SHP77 (cell line): ENCODE measurements at regions not wholly inside any gene's neighbourhood (a gene's known extent, or its start where the extent isn't known, plus 50 kb on each side); places are given as distances from the start of the nearest gene placed in this dataset.

ENCODE experiments used
- DNase-seq, 2 experiments: peaks; one replicate each; lab custom pipeline; 2025; lab: John Stamatoyannopoulos, UW

- no peak for DNase-seq
Measured at GRCh38 chr6:166842607-166843006, 113.7 kb downstream of the RNASET2 start.

- DNase-seq, result no peak
Measured at GRCh38 chr6:166841216-166841615, 115.1 kb downstream of the RNASET2 start.

GRCh38 chr6:166839569-166839968 lies 116.8 kb downstream of the RNASET2 start:
- no peak for DNase-seq

- DNase-seq, result no peak
Measured at GRCh38 chr6:166838987-166839386, 117.4 kb downstream of the RNASET2 start.

GRCh38 chr6:166836785-166837718 lies 119.3 kb downstream of the RNASET2 start:
- no peak for DNase-seq

GRCh38 chr6:166834049-166834448 lies 122.3 kb downstream of the RNASET2 start:
- no peak for DNase-seq

GRCh38 chr6:166830891-166831363 lies 125.4 kb downstream of the RNASET2 start:
- no peak for DNase-seq

- DNase-seq, result no peak
Measured at GRCh38 chr6:166830185-166830890, 126.0 kb downstream of the RNASET2 start.

GRCh38 chr6:166826264-166826663 lies 130.1 kb downstream of the RNASET2 start:
- DNase-seq, result no peak

GRCh38 chr6:166825553-166826145 lies 130.7 kb downstream of the RNASET2 start:
- DNase-seq, result no peak

- no peak for DNase-seq
Measured at GRCh38 chr6:166824880-166825250, 131.5 kb downstream of the RNASET2 start.

- no peak for DNase-seq
Measured at GRCh38 chr6:166824146-166824879, 132.0 kb downstream of the RNASET2 start.

- DNase-seq, result no peak
Measured at GRCh38 chr6:166822609-166823008, 133.7 kb downstream of the RNASET2 start.

GRCh38 chr6:166820483-166820882 lies 135.9 kb downstream of the RNASET2 start:
- no peak for DNase-seq

- no peak for DNase-seq
Measured at GRCh38 chr6:166820070-166820469, 136.3 kb downstream of the RNASET2 start.

GRCh38 chr6:166815629-166816028 lies 140.7 kb downstream of the RNASET2 start:
- DNase-seq, result no peak

GRCh38 chr6:166814390-166814789 lies 142.0 kb downstream of the RNASET2 start:
- DNase-seq, result peak; percentile 19 to 44

- DNase-seq, result no peak
Measured at GRCh38 chr6:166813461-166813860, 142.9 kb downstream of the RNASET2 start.

GRCh38 chr6:166810864-166811263 lies 145.5 kb downstream of the RNASET2 start:
- no peak for DNase-seq

GRCh38 chr6:166809721-166810120 lies 146.6 kb downstream of the RNASET2 start:
- DNase-seq, result no peak

- DNase-seq, result no peak
Measured at GRCh38 chr6:166806962-166807757, 149.2 kb downstream of the RNASET2 start.
